ENCODE measurements at regions not wholly inside any gene's neighbourhood (a gene's known extent, or its start where the extent isn't known, plus 50 kb on each side); places are given as distances from the start of the nearest gene placed in this dataset.

DNA sequence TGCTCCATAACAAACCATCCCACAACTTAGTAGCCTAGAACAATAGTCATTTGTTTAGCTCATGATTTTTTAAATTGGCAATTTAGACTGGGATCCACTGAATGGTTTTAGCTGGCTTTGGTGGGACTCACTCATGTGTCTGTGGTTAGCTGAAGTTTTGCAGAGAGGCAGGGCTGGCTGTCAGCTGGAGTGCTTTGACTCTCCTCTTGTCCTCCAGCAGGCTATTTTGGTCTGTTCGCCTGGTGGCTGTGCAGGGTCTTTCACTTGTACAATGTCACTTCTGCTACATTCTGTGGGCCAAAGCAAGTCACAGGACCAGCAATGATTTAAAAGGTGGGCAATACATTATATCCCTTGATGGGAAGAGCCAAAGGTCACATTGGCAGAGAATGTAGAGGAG lies 1146.5 kb downstream of the ROBO2 start:
- ATAC-seq (no peak), DNase-seq (no peak)
- TF ChIP-seq, protein P1, sequence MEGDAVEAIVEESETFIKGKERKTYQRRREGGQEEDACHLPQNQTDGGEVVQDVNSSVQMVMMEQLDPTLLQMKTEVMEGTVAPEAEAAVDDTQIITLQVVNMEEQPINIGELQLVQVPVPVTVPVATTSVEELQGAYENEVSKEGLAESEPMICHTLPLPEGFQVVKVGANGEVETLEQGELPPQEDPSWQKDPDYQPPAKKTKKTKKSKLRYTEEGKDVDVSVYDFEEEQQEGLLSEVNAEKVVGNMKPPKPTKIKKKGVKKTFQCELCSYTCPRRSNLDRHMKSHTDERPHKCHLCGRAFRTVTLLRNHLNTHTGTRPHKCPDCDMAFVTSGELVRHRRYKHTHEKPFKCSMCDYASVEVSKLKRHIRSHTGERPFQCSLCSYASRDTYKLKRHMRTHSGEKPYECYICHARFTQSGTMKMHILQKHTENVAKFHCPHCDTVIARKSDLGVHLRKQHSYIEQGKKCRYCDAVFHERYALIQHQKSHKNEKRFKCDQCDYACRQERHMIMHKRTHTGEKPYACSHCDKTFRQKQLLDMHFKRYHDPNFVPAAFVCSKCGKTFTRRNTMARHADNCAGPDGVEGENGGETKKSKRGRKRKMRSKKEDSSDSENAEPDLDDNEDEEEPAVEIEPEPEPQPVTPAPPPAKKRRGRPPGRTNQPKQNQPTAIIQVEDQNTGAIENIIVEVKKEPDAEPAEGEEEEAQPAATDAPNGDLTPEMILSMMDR (IDR thresholded peaks at IDR 0.05), result no peak
- no peak overlapping the region for H3K4me3 ChIP-seq
- intact Hi-C loops (cut with DNase I), result no loop called here
- no peaks in the 10 kb centered on the region for H3K4me1 ChIP-seq
- H3K36me3 ChIP-seq, result no peaks in the 10 kb centered on the region
- no peak overlapping the region for H3K27ac ChIP-seq
- no peaks in the 10 kb centered on the region for H3K27me3 ChIP-seq
- H3K9me3 ChIP-seq, result no peaks in the 10 kb centered on the region

DNA sequence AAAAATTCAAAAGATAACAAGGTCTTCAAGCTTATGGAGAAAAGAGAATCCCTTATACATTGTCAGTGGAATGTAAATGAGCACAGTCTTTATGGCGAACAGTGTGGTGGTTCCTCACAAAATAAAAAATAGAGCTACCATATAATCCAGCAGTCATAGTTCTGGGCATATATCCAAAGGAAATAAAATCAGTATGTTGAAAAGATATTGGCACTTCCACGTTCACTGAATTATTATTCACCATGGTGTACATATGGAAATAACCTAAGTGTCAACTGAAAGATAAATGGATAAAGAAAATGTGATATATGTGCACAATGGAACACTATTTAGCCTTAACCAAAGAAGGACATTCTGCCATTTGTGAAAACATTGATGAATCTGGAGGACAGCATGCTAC lies 1161.2 kb downstream of the ROBO2 start:
- Histone ChIP-seq H3K9me3 (no peaks in the 10 kb centered on the region), H3K4me3 (no peak overlapping the region)

DNA sequence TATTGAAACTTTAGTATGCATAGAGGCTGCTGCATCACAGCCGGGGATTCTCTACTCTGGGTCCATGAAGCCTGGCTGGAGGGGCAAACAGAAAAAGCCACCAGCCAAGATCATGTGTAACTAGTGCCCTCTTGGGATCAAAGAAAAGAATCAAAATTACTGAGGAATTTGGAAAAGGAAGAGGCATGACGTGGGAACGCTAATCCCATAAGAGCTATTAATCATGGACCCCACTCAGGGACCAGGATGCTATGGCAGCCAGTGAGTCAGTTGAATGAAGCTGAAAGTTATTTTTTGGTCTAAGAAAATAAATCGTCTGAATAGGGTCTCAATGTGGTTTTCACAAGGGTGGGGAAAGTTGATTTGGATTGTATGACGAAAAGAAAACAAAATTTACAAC lies 1165.1 kb downstream of the ROBO2 start:
- H3K27ac ChIP-seq, result no peak overlapping the region
- no peaks in the 10 kb centered on the region for H3K9me3 ChIP-seq
- intact Hi-C loops (cut with DNase I), result no loop called here
- ATAC-seq (no peak), DNase-seq (no peak)
- H3K36me3 ChIP-seq, result no peaks in the 10 kb centered on the region
- no peak overlapping the region for H3K4me3 ChIP-seq
- TF ChIP-seq, protein P1 (IDR thresholded peaks at IDR 0.05), result no peak
- no peaks in the 10 kb centered on the region for H3K27me3 ChIP-seq
- no peaks in the 10 kb centered on the region for H3K4me1 ChIP-seq

More for the DNA sequence above, 1161.2 kb downstream of the ROBO2 start:
- Histone ChIP-seq H3K36me3 (no peaks in the 10 kb centered on the region), H3K4me1 (no peaks in the 10 kb centered on the region), H3K27ac (no peak overlapping the region), H3K27me3 (no peaks in the 10 kb centered on the region)
- ATAC-seq, result no peak
- no peak for DNase-seq
- intact Hi-C loops (cut with DNase I), result no loop called here
- TF ChIP-seq, protein P1 (IDR thresholded peaks at IDR 0.05), result no peak

DNA sequence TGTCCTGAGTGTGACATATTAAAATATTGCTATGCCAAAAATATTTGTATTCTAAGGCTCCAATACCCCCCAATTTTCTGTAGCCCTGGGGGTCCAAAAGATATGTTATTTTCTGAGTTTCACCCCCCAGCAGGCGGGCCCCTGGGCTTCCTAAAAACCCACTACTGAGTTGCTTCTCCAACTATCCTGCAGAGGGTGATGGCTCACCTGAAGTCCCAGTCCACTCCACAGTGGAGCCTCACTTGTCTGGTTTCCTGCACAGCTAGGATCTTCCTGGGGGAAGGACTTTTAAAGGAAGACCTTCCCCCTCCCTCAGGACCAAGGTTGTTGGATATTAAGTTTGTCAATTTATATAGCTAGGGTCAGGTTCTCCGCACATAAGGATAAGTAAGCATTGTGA lies 1181.4 kb downstream of the ROBO2 start:
- no peaks in the 10 kb centered on the region for H3K4me1 ChIP-seq
- H3K36me3 ChIP-seq, result no peaks in the 10 kb centered on the region
- no peaks in the 10 kb centered on the region for H3K27me3 ChIP-seq
- H3K4me3 ChIP-seq, result no peak overlapping the region
- ATAC-seq (no peak), DNase-seq (no peak)
- H3K27ac ChIP-seq, result no peak overlapping the region
- TF ChIP-seq, protein P1 (IDR thresholded peaks at IDR 0.05), result no peak
- H3K9me3 ChIP-seq, result no peaks in the 10 kb centered on the region
- intact Hi-C loops (cut with DNase I), result no loop called here

DNA sequence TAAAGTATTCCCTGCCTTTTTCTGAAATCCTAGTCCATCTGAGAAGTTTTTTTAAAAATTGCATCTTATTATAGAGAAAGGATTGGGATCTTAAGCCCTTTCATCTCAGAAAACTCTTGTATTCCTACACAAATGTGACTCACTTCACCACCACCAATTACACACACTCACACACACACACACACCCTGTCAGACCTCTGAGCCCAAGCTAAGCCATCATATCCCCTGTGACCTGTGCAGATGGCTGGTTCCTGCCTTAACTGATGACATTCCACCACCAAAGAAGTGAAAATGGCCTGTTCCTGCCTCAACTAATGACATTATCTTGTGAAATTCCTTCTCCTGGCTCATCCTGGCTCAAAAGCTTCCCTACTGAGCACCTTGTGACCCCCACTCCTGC lies 1181.9 kb downstream of the ROBO2 start:
- no peak for DNase-seq
- Histone ChIP-seq H3K9me3 (no peaks in the 10 kb centered on the region), H3K4me1 (no peaks in the 10 kb centered on the region), H3K36me3 (no peaks in the 10 kb centered on the region), H3K4me3 (no peak overlapping the region), H3K27me3 (no peaks in the 10 kb centered on the region), H3K27ac (no peak overlapping the region)
- intact Hi-C loops (cut with DNase I), result no loop called here
- TF ChIP-seq, protein P1 (IDR thresholded peaks at IDR 0.05), result no peak
- no peak for ATAC-seq

DNA sequence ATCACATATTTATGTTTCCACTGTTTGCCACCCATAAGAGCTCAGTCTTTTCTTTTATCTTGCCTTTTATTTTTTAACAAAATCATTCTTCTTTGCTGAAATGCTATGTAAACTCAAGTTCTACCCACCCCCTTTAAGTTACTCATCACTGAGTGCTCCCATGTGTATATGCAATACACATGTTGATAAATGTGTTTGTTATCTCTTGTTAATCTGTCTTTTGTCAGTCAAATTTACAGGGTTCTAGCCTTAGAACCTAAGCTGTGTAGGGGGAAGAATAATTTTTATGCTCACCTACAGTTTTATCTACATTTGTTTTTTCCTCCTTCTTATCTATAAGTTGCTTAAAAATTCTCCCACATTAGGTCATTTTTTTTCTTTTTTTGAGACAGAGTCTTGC lies 1195.9 kb downstream of the ROBO2 start:
- no peaks in the 10 kb centered on the region for H3K36me3 ChIP-seq
- H3K27me3 ChIP-seq, result no peaks in the 10 kb centered on the region
- no peaks in the 10 kb centered on the region for H3K9me3 ChIP-seq
- H3K4me3 ChIP-seq, result no peak overlapping the region
- H3K27ac ChIP-seq, result no peak overlapping the region
- no peaks in the 10 kb centered on the region for H3K4me1 ChIP-seq
- no peak for ATAC-seq
- intact Hi-C loops (cut with DNase I), result no loop called here
- no peak for DNase-seq
- TF ChIP-seq, protein P1 (IDR thresholded peaks at IDR 0.05), result no peak

Measured in upper lobe of right lung (tissue), 1 donor.